ENCODE measurements at regions not wholly inside any gene's neighbourhood (a gene's known extent, or its start where the extent isn't known, plus 50 kb on each side); places are given as distances from the start of the nearest gene placed in this dataset.
"Not testable (repeated sequence)": the region's sequence is repeated elsewhere in the genome, so short reads cannot be mapped to it uniquely, and the experiment has no call there.

DNA sequence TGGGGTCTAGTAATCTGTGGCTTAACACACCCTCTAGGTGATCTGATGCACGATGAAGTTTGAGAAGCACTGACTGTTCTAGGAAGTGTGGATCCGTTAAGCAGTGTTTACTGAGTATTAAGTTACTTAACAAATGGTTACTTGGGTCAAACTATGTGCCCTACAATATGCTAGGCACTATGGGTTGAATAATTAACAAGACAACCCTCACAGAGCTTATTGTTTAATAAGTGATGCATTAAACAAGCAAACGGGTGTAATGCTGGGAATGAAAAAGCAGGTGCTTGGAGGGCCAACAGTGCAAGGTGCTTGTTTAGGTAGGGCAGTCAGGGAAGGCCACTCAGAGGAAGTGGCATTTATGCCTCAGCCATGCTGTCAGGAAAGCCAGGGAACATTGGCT is 378.0 kb upstream of the PODXL start:
- DNase-seq (ENCODE audit: low read depth): no peak

DNA sequence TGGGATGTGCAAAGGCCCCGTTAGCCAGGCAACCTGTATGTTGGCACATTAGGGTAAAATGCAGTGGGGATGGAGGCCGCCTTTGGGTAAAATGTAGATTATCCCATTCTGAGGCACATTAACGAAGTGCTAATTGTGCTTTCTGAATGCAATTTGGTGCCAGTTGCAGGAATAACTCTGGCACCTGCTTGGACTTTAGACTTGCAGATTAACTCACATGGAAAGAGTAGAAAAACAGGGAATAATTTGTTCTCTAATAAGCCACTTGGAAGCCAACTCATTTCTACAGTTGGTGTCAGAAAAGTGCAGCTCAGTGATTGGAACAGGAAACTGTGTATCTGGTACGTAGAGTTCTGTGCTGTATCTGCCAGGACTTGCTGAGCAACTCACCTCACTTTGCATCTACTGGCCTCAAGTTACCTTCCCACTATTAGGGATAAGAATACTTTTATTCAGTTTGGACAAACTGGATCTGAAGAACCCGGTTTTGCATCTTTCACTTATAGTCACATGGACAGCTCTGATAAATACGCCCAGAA is 377.4 kb upstream of the PODXL start:
- no peak for DNase-seq (ENCODE audit: low read depth)

DNA sequence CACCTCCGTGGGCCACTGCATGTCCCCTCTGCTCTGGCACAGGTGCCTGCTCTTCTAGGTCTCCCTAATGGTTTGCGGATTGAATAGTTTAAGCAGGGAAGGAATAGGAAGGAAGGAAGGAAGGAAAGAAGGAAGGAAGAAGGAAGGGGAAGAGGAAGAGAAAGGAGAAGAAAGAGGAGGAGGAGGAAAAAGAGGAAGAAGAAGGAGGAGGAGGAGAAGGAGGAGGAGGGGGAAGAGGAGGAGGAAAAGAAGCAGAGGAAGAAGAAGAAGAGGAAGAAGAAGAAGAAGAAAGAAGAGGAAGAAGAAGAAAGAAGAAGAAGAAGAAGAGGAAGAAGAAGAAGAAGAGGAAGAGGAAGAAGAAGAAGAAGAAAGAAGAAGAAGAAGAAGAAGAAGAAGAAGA is 376.8 kb upstream of the PODXL start:
- not testable (repeated sequence) for DNase-seq (ENCODE audit: low read depth)

DNA sequence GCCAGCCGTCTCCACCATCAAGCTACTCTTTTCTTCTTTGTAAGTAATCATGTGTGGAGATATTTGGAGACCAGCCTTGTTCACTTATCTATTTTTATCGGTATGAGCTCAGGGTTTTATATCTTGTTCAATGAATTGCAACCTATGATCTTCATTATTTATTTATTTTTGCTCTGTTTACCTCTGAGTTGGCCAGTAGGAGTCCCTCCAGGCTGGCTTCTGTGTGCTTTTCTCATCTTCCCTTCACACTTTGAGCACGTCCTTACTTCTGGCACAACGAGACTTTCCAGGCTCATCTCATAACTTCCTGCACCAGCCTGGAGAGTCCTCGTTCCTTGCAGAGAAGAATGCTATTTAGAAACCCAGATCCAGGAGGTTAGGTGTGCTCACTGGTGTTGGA is 375.8 kb upstream of the PODXL start:
- no peak for DNase-seq (ENCODE audit: low read depth)

DNA sequence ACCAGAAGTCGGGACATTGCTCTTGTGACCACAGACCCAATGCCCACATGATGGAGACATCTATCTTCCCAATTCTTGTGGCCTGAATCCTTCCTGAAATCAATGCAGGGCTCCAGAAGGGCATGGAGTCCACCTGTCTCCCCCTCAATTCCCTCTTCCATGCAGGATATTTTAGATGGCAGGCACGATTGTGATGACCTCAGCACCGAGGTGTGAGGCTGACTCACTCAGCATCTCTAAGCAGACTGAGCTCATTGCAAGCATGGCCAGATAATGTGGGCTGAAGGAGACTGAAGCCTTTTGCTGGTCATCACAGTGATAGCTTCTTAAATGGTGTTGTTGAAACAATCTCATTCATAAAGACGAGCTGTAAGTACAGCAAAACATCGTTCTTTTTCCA is 374.9 kb upstream of the PODXL start:
- peak; percentile 3 for DNase-seq (ENCODE audit: low read depth)

DNA sequence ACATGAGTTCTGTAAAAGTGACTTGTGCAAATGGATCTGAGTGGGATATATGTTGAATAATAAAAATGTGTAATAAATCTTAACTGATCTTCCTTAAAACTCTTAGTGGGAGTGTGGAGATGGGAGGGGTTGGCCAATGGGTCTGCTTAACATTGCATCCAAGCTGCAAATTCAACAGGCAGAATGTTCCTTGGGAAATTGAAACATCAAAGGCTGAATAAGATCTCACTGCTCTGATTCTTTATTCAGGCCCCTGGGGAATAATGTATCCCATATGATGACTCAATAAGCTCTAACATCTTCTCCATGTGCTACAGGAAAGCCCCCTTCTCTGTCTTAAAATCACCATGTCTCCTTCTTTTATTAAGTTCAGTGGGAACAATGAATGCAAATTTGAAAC is 373.2 kb upstream of the PODXL start:
- DNase-seq (ENCODE audit: low read depth): no peak

DNA sequence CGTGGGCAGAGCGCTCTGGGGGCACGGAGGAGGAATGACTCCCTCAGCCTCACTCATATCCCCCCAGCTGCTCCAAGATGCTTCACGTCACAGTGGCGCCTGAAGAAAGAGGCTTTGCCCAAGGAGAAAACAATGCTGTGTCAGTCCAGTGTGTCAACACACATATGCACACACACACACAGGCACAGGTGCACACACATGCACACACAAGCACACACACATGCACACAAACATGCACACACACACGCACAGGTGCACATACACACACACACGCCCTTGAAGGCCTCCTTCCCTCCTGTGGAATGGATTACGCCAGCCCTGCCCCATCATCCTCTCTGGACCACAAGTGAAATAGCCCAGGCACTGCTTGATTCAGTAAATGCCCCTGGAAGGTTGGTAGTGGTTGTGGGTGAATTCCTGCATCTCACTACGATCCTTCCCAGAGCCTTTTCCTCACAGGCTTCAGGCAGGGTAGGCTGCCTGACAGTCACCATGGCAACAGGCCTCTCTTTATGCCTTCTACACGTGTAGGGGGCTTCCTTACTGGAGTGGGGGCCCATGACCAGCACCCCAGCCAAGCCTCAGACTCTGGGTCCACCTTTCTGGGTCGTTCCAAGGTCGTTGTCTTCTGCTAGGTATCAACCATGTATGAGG is 371.5 kb upstream of the PODXL start:
- DNase-seq (ENCODE audit: low read depth): no peak

DNA sequence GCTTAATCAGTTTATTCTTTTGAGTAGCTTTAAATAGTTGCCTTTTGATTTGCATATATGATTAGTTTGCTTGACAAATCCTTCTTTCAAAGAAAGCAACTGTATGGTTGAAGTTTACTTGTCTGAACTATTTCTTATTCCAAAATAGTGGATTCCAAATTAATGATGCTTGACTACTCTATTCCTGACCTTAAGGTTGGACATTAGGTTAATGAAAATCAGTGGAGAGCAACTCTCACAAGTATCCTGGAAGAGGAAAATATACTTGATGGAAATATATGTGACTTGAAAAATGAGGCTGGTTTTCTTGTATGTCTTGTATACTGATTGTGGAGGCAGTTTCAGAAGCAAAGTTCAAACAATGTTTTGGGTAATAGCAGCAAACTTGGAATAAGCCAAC is 369.2 kb upstream of the PODXL start:
- DNase-seq (ENCODE audit: low read depth): no peak

DNA sequence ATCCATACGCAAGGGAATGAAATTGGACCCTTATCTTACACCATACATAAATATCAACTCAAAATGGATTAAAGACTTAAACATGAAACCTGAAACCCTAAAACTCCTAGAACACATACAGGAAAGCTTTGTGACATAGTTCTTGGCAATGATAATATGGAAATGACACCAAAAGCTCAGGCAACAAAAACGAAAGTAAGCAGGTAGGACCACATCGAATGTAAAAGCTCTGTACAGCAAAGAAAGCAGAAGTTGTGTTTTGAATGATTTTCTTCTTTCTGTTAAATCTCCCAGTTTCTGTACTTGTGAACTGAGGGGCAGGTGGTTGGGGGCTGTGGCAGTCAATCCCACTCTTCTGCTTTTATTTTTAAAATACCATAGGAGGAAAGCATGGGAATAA is 368.4 kb upstream of the PODXL start:
- DNase-seq (ENCODE audit: low read depth): no peak

DNA sequence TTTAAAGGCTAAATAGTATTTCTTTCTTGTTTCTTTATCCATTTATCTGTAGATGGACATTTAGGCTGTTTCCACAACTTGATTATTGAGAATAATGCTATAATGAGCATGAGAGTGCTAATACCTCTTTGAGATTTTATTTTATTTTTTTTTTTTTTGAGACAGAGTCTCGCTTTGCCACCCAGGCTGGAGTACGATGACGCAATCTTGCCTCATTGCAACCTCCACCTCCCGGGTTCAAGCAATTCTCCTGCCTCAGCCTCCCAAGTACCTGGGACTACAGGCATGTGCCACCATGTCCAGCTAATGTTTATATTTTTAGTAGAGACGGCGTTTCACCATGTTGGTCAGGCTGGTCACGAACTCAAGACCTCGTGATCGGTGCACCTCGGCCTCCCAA is 366.5 kb upstream of the PODXL start:
- DNase-seq (ENCODE audit: low read depth): not testable (repeated sequence)

DNA sequence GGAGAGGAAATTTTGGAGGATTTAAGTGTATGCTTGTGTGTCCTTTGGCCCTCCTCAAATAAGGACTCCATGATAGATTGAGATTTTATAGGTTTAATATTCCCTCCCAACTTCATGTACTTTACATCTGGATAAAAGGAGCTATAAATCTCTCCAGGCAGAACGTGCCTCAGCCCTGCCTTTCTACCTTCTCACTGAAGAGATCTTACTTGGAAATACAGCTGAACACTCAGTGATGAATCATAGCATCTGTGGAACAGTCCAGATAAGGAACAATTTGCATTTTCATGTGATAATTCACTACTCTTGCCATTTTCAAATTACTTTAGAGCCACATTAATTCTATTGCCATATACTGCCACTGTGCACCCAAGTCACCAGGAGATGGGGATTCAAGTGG is 364.6 kb upstream of the PODXL start:
- DNase-seq (ENCODE audit: low read depth): peak; percentile 24

DNA sequence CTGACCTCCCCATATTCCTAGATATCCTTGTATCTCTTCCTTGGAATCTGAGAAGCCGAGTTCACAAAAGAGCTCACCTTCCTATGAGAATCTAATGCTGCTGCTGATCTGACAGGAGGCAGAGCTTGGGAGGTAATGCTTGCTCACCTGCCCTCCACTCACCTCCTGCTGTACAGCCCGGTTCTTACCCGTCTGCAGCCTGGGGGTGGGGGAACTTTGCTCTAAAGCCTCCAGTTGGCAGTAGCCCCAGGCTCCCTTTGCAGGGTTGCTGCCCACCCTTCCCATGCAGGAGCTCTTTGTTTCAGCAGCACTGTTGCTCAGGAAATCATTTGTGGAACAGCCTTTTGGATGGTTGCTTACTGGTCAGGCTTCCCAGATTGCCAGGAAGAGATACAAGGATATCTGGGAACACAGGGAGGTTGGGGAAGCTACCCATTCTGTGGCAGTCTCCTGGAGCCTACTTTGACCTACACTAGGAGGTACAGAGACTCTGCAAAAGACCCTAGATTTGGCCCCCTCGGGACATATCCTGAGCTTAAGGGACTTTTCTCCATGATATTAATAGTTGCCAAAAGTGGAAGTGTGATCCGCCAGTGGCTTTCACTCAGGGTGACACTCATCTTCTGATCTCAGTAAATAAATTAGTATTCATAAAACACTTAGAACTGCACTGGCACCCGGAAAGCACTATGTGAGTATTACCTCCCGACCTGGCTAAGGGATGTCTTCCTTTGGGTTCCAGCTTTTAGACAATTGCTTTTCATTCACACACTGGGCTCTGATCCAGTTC is 363.7 kb upstream of the PODXL start:
- DNase-seq (ENCODE audit: low read depth): no peak

DNA sequence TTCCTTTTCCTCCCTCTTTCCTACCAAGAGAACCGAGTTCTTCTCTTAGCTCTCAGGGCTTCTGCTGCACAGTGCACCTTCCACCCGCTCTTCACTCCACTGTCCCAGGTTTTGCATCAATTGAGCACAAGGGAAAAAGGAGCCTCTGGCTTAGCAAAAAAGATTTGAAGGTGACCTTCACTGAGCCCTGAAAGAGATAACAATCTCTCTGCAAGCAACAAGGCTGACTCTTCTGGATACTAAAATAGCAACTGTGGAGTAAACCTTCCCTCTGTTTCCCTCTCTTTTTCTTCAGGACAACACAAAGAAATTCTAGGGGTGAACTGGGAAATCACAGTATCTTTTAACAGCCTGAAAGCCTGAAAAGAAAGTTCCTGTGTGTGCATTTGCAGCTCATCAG is 354.7 kb upstream of the PODXL start:
- no peak for DNase-seq (ENCODE audit: low read depth)

DNA sequence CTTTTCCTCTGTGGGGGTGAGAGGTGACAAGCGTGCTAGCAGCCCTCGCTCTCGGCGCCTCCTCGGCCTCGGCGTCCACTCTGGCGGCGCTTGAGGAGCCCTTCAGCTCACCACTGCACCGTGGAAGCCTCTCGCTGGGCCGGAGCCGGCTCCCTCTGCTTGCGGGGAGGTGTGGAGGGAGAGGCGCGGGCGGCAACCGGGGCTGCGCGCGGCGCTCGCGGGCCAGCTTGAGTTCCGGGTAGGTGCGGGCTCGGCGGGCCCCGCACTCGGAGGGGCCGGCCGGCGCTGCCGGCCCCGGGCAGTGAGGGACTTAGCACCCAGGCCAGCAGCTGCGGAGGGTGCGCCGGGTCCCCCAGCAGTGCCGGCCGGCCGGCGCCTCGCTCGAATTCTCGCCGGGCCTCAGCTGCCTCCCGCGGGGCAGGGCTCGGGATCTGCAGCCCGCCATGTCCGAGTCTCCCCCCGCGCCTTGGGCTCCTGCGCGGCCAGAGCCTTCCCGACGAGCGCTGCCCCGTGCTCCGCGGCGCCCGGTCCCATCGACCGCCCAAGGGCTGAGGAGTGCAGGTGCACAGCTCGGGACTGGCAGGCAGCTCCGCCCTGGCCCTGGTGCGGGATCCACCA is 352.8 kb upstream of the PODXL start:
- DNase-seq (ENCODE audit: low read depth): no peak

DNA sequence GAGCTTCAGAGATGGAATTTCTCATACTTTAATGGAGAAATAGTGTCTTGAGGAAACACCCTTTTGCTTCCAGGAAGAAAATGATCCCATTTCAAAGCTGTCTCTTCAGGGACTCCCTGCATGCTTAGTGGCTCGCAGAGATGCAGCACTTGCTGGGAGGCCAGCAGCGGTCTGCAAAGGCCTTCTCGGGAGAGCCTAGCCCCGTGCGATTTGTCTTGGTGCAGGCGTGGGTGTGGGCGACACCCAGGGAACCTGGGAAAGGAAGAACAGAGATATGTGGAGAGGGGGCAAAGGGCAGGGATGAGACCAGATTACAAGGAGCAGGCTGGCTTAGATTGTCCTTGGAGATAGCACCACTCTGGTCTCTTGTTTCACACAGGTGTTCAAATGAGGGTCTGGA is 352.3 kb upstream of the PODXL start:
- no peak for DNase-seq (ENCODE audit: low read depth)

DNA sequence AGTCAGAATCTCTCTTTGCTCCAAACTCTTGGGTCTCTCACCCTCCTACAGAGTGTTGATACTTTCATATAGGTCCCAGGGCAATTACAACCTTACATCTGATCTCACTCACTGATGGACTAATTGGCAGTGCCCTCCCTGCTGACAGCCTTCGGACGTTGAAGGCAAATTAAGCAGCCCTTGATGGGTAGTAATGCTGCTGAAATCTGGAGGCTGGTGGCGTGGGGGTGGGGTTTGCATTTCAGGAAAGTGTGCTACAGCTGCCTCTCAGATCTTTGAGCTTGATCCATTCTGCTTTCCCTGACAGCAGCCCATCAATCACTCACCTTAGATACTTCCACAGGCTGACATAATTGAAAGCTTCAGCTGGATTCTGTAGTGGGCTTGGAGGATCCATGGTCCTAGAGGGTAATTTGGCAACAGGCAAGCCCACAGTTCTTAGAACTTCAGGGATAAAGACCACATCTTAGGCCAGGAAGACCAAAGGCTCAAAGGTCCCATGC is 349.1 kb upstream of the PODXL start:
- no peak for DNase-seq (ENCODE audit: low read depth)

DNA sequence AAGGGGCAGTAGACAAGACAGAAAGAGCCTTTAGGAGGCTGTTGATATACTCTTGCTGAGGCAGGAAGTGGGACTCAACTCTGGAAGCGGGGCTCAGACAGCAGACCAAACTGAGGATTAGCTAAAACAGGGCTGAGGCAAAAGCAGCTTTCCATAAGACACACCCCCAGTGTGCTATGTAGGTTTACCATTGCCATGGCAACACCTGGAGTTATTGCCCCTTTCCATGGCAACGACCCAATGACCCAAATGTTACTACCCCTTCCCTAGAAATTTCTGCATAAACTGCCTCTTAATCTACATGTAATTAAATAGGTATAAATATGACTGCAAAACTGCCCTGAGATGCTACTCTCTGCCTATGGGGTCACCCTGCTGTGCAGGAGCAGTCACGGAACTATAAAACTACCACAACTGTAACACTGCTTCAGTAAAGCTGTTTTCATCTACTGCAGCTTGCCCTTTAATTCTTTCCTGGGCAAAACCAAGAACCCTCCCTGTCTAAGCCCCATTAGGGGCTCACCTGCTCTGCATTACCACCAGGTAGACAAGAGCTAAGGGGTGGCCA is 348.4 kb upstream of the PODXL start:
- no peak for DNase-seq (ENCODE audit: low read depth)

DNA sequence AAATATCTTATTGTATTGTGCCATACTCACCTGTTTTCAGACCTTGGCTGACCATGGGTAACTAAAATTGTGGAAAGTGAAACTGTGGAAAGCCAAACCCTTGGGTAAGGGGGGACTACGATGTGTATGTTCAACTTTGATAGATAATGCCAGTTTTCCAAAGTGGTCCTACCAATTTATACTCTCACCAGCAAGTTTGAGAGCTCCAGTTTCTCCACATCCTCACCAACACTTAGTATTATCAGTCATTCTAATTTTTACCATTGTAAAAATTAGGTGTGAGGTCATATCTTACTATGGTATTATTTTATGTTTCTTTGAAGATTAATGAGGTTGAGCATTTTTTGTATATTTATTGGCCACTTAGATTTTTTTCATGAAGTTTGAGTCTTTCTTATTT is 346.9 kb upstream of the PODXL start:
- DNase-seq (ENCODE audit: low read depth): no peak

DNA sequence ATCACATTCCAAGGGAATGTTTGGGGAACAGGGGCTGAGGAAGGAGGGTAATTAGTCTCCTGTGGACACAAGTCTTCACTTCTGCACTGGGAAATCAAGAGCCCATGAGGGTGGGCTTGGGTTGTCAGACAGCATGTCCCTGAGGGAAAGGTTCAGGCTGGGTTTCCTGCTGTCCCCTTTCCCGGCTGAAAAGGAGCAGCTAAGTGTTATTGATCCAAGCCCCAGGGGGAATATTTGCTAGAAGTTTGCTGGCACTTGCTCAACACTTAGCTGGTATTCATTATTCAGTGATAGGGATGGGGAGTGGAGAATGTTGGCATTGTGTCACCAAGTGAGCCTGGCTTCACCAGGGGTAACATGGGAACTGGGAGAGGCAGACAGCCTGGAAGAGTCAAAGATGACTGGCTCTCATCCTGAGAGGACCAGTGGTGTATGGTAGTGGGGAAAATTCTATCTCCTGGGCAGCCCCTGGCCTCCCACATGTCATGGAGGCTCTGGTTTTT is 344.4 kb upstream of the PODXL start:
- no peak for DNase-seq (ENCODE audit: low read depth)

DNA sequence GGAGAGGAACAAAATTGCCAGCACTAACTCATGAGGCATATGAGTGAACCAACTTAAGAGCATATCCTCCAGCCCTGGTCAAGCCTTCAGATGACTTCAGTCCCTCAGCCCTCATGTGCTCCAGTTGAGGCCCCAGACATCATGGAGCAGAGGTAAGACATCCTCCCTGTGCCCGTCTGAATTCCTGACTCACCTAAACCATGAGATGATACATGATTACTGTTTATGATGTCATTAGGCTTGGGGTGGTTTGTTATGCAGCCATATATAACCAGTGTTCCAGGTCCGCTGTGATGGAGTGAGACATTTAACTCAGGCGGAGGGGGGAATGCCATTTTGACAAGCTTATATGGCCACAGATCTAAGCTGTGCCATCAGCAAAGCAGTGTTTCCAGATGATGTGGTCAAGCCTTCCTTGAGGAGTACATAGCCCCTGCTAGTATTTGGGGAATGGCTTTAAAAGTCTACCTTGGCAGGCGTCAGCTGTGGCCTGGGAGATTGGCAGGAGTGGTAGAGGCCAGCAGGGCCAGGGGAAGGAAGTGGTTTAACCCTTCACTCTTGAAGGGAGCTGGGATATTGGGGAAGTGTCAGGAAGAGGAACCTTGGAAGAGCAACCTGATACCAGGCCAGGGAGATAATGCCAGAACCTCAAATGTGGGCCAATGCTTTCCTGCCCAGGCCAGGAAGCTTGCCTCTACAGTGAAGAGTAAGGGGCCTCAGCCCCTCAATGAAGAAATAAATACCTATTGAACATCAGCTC is 343.0 kb upstream of the PODXL start:
- DNase-seq (ENCODE audit: low read depth): no peak

DNA sequence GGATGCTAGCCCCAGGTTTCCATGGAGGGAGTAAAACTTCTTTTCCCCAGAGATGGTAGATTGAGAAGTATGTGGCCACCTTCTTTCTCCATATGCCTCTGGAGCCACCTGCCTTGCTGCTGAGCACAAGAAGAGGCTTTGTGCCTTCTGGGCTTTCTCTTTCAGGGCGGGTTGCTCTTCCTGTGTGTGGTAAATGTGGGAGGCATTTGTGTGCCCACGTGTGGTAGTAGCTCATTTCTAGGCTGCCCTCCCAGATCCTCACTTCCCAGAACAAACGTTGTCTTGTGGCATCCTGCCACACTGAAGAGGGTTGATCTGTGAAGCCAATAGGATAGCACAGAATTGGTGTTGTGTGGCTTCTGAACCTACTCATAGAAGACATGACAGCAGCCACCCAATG is 342.0 kb upstream of the PODXL start:
- DNase-seq (ENCODE audit: low read depth): no peak

DNA sequence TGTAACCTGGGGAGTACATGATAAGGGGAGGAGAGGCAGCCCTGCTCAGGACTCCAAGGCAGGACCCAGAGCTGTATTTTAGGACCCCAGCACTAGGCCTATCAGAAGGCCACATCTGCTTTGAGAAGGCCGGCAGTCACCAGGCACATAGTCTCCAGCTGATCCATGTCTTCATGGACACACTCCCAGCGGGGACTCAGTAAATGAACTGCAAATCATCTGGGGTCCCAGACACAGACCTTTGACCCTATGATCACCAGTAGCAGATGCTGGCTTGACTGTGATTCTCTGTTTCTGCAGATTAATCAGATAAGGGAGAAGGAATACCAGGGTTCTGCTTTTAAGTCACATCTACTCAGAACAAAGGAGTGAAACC is 341.4 kb upstream of the PODXL start:
- no peak for DNase-seq (ENCODE audit: low read depth)
